Colonic mucosa (tissue), 4 donors: ENCODE measurements at regions not wholly inside any gene's neighbourhood (a gene's known extent, or its start where the extent isn't known, plus 50 kb on each side); places are given as distances from the start of the nearest gene placed in this dataset.

Experiments used
- DNase-seq: peaks from one replicate; pipeline ENCODE4 v3.0.0-alpha.2; 2020
- H3K27ac ChIP-seq: fragments of 200-600 bp; one replicate; pipeline ENCODE4 v1.8.0; 2021
- H3K27me3 ChIP-seq: fragments of 200-600 bp; one replicate; pipeline ENCODE4 v1.8.0; 2021
- H3K36me3 ChIP-seq: fragments of 200-600 bp; one replicate; pipeline ENCODE4 v1.8.0; 2021
- H3K4me1 ChIP-seq: fragments of 200-600 bp; one replicate; pipeline ENCODE4 v1.8.0; 2021; ENCODE audit warnings: mild to moderate bottlenecking
- H3K4me3 ChIP-seq: fragments of 200-600 bp; one replicate; pipeline ENCODE4 v1.8.0; 2021
- H3K9ac ChIP-seq, 2 donors: one replicate each; pipeline ENCODE4 v1.7.0; 2013; ENCODE audit warnings: control low read depth in 2 of 2, low read depth in 2 of 2, low read length in 2 of 2
- H3K9me3 ChIP-seq: fragments of 200-600 bp; one replicate; pipeline ENCODE4 v1.8.0; 2021
- intact Hi-C: fragments of 100-400 bp; cut with DNase I; formaldehyde crosslinking; loops from one replicate; pipeline ENCODE4 v1.14.1; 2022
- TF ChIP-seq, protein P1 (sequence below): fragments of 200-600 bp; IDR thresholded peaks from one replicate; pipeline ENCODE4 v1.8.0; 2022; ENCODE audit warnings: antibody characterized with exemption, mild to moderate bottlenecking
- donor health status: healthy.
- donor health status: DM: no; HTN: no; CAD: no.
- donor health status: DM: no; HTN: no; CAD: no.

DNA sequence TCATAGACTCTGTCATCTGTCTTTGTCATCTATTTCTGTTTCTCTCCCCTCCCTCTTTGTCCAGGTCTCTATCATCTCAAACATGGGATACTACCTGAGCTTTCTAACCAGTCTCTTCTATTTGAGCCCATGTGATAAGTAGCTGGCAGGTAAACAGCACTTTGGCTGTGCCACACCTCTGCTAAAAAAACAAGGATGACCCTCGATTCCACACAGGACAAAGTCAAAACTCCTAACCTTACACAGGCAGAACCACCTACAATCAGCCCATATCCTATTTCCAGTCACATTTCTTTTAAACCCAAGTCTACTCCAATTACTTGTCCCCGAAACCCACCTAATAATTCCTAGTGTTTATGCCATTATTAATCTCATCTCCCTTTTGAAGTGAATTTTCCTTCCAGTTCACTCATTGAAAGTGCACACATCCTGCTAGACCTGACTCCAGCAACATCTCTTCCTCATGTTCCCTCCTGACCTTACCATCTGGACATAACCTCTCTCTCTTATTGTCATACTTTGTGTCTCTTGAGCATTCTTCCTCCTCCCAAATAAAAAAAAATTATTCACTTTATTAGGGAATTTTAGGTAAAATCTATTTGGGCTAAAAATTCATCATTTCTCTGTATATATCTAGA is 256.1 kb upstream of the ONECUT1 start:
- no peak overlapping the region for H3K4me3 ChIP-seq
- no peak overlapping the region for H3K27ac ChIP-seq
- H3K9me3 ChIP-seq, result no peaks in the 10 kb centered on the region
- TF ChIP-seq, protein P1, sequence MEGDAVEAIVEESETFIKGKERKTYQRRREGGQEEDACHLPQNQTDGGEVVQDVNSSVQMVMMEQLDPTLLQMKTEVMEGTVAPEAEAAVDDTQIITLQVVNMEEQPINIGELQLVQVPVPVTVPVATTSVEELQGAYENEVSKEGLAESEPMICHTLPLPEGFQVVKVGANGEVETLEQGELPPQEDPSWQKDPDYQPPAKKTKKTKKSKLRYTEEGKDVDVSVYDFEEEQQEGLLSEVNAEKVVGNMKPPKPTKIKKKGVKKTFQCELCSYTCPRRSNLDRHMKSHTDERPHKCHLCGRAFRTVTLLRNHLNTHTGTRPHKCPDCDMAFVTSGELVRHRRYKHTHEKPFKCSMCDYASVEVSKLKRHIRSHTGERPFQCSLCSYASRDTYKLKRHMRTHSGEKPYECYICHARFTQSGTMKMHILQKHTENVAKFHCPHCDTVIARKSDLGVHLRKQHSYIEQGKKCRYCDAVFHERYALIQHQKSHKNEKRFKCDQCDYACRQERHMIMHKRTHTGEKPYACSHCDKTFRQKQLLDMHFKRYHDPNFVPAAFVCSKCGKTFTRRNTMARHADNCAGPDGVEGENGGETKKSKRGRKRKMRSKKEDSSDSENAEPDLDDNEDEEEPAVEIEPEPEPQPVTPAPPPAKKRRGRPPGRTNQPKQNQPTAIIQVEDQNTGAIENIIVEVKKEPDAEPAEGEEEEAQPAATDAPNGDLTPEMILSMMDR, result no peak
- DNase-seq, result no peak
- H3K36me3 ChIP-seq, result no peaks in the 10 kb centered on the region
- H3K9ac ChIP-seq, result no peak overlapping the region
- H3K4me1 ChIP-seq, result no peaks in the 10 kb centered on the region
- no peaks in the 10 kb centered on the region for H3K27me3 ChIP-seq
- intact Hi-C loops, result no loop called here

DNA sequence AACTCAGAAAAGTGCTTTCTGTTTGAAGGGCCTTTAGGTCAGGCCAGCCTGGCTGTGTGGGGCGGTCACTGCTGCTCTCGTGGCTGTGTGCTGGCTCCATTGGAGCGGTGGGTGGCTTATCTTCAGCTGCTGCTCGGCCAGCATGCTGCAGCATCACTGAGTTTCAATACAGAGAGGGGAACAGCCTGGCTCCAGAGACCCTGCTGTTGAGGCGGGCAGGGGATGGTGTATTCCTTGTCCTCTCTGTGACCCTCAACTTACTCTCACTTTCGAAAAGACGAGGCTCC is 248.5 kb upstream of the ONECUT1 start:
- TF ChIP-seq, protein P1, result no peak
- DNase-seq, result no peak
- Histone ChIP-seq H3K9me3 (no peaks in the 10 kb centered on the region), H3K27ac (no peak overlapping the region), H3K4me1 (no peaks in the 10 kb centered on the region), H3K4me3 (no peak overlapping the region), H3K27me3 (no peaks in the 10 kb centered on the region), H3K36me3 (no peaks in the 10 kb centered on the region), H3K9ac (no peak overlapping the region)
- intact Hi-C loops, result no loop called here

DNA sequence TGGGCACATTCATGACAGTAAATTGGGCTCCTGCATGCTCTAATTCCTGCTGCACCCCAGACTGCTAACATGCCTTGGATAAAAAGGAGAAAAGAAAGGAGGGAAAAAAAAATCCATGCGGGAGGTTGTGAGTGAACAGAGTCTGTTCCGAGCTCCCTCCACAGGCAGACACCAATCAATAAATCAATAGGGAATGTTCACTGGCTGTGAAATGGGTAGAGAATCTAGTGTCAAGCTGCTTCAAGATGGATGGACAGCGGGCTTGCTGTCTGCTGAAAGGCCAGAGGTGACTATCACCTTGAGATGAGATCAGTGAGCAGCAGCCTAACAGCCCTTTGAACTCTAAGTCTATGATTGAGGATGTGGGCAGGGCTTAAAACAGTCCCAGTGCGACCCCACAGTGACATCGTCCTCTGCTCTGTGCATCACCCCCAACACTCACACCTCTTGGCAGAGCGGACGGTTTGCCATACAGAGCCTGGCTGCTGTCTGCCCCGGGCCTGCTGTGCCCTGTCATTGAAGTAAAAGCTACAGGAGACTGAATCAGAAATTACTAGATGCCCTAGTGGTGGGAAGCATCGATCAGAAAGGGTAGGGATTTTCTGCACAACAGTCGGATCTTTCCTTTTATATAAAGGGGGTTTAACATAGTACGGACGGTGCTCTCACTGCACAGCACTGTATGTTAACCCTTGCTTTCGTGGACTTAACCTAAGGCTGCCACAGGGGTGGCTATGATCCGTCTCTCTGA is 247.9 kb upstream of the ONECUT1 start:
- H3K36me3 ChIP-seq, result no peaks in the 10 kb centered on the region
- intact Hi-C loops, result no loop called here
- no peaks in the 10 kb centered on the region for H3K4me1 ChIP-seq
- no peaks in the 10 kb centered on the region for H3K9me3 ChIP-seq
- TF ChIP-seq, protein P1, result no peak
- H3K4me3 ChIP-seq, result no peak overlapping the region
- no peak for DNase-seq
- no peak overlapping the region for H3K27ac ChIP-seq
- no peaks in the 10 kb centered on the region for H3K27me3 ChIP-seq
- H3K9ac ChIP-seq, result no peak overlapping the region

DNA sequence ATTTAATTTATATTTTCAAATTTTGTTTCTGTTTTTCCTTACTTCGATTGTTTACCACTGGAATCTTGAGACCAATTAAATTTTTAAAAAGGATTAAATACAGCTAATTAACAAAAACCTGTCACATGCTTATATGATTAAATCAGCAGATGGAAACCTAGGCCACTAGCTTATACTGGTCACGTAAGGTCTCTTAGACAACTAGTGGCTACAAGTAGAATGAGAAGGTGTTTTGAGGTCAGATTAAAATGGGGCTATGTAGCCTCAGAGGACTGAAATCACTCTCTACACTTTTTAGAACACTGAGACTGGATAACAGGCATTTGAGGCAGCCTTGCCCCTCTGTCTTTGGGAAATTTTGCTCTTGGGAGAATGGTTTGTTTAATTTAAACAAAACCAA is 246.5 kb upstream of the ONECUT1 start:
- Histone ChIP-seq H3K36me3 (no peaks in the 10 kb centered on the region), H3K27me3 (no peaks in the 10 kb centered on the region), H3K27ac (no peak overlapping the region), H3K4me1 (no peaks in the 10 kb centered on the region), H3K9ac (no peak overlapping the region), H3K4me3 (no peak overlapping the region), H3K9me3 (no peaks in the 10 kb centered on the region)
- DNase-seq, result no peak
- intact Hi-C loops, result no loop called here
- TF ChIP-seq, protein P1, result no peak

DNA sequence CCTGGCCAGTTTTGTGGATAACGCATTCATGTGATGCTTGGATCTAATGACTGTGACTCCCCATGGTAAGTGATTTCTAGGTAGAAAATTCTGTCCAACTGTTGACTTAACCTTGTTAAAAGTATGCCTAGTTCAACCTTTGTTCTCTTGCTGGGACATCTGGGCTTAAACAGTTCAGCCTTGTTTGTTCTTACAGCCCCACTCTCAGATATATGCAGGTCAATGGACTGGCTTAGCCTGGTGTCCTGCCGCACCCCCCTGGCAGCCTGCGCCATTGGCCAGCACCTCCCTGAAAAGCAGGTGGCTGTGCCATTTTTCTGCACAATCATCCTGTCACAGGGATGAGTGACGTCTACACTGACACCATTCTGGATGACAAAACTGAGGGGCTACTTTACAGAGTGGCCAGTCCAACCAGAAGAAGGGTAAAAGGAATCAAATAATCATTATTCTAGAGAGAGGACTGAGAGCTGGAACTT is 244.7 kb upstream of the ONECUT1 start:
- Histone ChIP-seq H3K9ac (no peak overlapping the region), H3K4me1 (no peaks in the 10 kb centered on the region), H3K4me3 (no peak overlapping the region), H3K27me3 (no peaks in the 10 kb centered on the region), H3K9me3 (no peaks in the 10 kb centered on the region), H3K27ac (no peak overlapping the region), H3K36me3 (no peaks in the 10 kb centered on the region)
- no peak for DNase-seq
- intact Hi-C loops, result no loop called here
- TF ChIP-seq, protein P1, result no peak
